Liver (tissue), 8 donors: ENCODE measurements at regions not wholly inside any gene's neighbourhood (a gene's known extent, or its start where the extent isn't known, plus 50 kb on each side); places are given as distances from the start of the nearest gene placed in this dataset.

Experiments
- DNase-seq: peaks from one replicate; pipeline ENCODE4 v3.0.0-alpha.2; 2017; ENCODE audit warnings: low spot score
- H3K27ac ChIP-seq, 2 donors: one replicate each; pipeline ENCODE4 v1.7.0; 2013; ENCODE audit warnings: inconsistent platforms in 2 of 2, low read length in 2 of 2, control low read depth in 1 of 2, low read depth in 1 of 2, mild to moderate bottlenecking in 1 of 2
- H3K27me3 ChIP-seq, 4 donors: one replicate each; pipeline versions ENCODE4 v1.6.1 to v1.7.0; 2013; ENCODE audit warnings: low read length in 3 of 4, inconsistent platforms in 1 of 4, mild to moderate bottlenecking in 1 of 4, moderate library complexity in 1 of 4; ENCODE audit not compliant: control insufficient read depth in 4 of 4, insufficient read depth in 4 of 4
- H3K36me3 ChIP-seq, 4 donors: one replicate each; pipeline versions ENCODE4 v1.6.1 to v1.7.0; 2013; ENCODE audit warnings: low read length in 3 of 4, mild to moderate bottlenecking in 3 of 4, low read depth in 1 of 4, moderate library complexity in 1 of 4; ENCODE audit not compliant: control insufficient read depth in 4 of 4, insufficient read depth in 3 of 4
- H3K4me1 ChIP-seq, 4 donors: one replicate each; pipeline versions ENCODE4 v1.6.1 to v1.7.0; 2013; ENCODE audit warnings: low read length in 3 of 4, mild to moderate bottlenecking in 3 of 4, moderate library complexity in 1 of 4; ENCODE audit not compliant: control insufficient read depth in 4 of 4, insufficient read depth in 4 of 4
- H3K4me3 ChIP-seq, 3 donors: one replicate each; pipeline versions ENCODE4 v1.6.1 to v1.7.0; 2013; ENCODE audit warnings: low read length in 3 of 3, control low read depth in 1 of 3, low read depth in 1 of 3, mild to moderate bottlenecking in 1 of 3
- H3K9ac ChIP-seq, 2 donors: one replicate each; pipeline ENCODE4 v1.7.0; 2013; ENCODE audit warnings: low read length in 2 of 2, mild to moderate bottlenecking in 2 of 2, moderate library complexity in 2 of 2, control low read depth in 1 of 2, low read depth in 1 of 2
- H3K9me3 ChIP-seq, 4 donors: one replicate each; pipeline versions ENCODE4 v1.6.1 to v1.7.0; 2013; ENCODE audit warnings: low read length in 3 of 4; ENCODE audit not compliant: control insufficient read depth in 4 of 4
- ATF3 ChIP-seq: IDR thresholded peaks from 2 replicates; pipeline ENCODE4 v1.6.1; 2016; ENCODE audit warnings: antibody characterized with exemption
- CTCF ChIP-seq: fragments of 150-350 bp; IDR thresholded peaks from 2 replicates; pipeline ENCODE4 v1.5.1; 2017; ENCODE audit warnings: improper control_type of control experiment, low read depth, low read length; ENCODE audit not compliant: missing input control
- EGR1 ChIP-seq, 2 donors: IDR thresholded peaks; 2 replicates each; pipeline ENCODE4 v1.6.1; 2016 to 2018; ENCODE audit warnings: antibody characterized with exemption in 2 of 2, low read depth in 2 of 2
- FOXA1 ChIP-seq: IDR thresholded peaks from 2 replicates; pipeline ENCODE4 v1.6.1; 2016; ENCODE audit warnings: antibody characterized with exemption
- FOXA2 ChIP-seq: IDR thresholded peaks from 2 replicates; pipeline ENCODE4 v1.6.1; 2016; ENCODE audit warnings: antibody characterized with exemption
- GABPA ChIP-seq, 2 donors: IDR thresholded peaks in 1 of 2; conservative IDR thresholded peaks in 1 of 2; 2 replicates each; pipeline ENCODE4 v1.6.1; 2016; ENCODE audit warnings: antibody characterized with exemption in 2 of 2, mild to moderate bottlenecking in 1 of 2, moderate library complexity in 1 of 2
- HNF4A ChIP-seq, 2 donors: conservative IDR thresholded peaks; 2 replicates each; pipeline ENCODE4 v1.6.1; 2016; ENCODE audit warnings: antibody characterized with exemption in 2 of 2, mild to moderate bottlenecking in 2 of 2
- HNF4G ChIP-seq: IDR thresholded peaks from 2 replicates; pipeline ENCODE4 v1.6.1; 2016; ENCODE audit warnings: antibody characterized with exemption
- MAX ChIP-seq: IDR thresholded peaks from 2 replicates; pipeline ENCODE4 v1.6.1; 2016; ENCODE audit warnings: antibody characterized with exemption
- NR2F2 ChIP-seq: IDR thresholded peaks from 2 replicates; pipeline ENCODE4 v1.6.1; 2016; ENCODE audit warnings: antibody characterized with exemption
- RAD21 ChIP-seq, 2 donors: IDR thresholded peaks; 2 replicates each; pipeline ENCODE4 v1.6.1; 2016; ENCODE audit warnings: antibody characterized with exemption in 2 of 2, mild to moderate bottlenecking in 2 of 2
- REST ChIP-seq: IDR thresholded peaks from 2 replicates; pipeline ENCODE4 v1.6.1; 2016; ENCODE audit warnings: antibody characterized with exemption, mild to moderate bottlenecking
- RXRA ChIP-seq, 2 donors: IDR thresholded peaks; 2 replicates each; pipeline ENCODE4 v1.6.1; 2017 to 2018; ENCODE audit warnings: antibody characterized with exemption in 2 of 2, mild to moderate bottlenecking in 1 of 2
- TAF1 ChIP-seq: conservative IDR thresholded peaks from 2 replicates; pipeline ENCODE4 v1.6.1; 2016; ENCODE audit warnings: antibody characterized with exemption, mild to moderate bottlenecking
- YY1 ChIP-seq: IDR thresholded peaks from 2 replicates; pipeline ENCODE4 v1.6.1; 2016; ENCODE audit warnings: antibody characterized with exemption, mild to moderate bottlenecking
- ZBTB33 ChIP-seq: IDR thresholded peaks from 2 replicates; pipeline ENCODE4 v1.6.1; 2016; ENCODE audit warnings: antibody characterized with exemption
- WGBS: extraction: QIAGEN DNeasy Blood & Tissue Kit; methylation state at CpG from one replicate; pipeline ENCODE4 v1.1.7; 2013; 5-methylcytosine and 5-hydroxymethylcytosine counted together
- donor health status: healthy.
- donor health status: healthy.
- donor health status: healthy.
- donor health status: healthy.
- donor health status: healthy.

GRCh38 chr13:73975767-73976166, 158.4 kb downstream of the KLF12 start:
- Histone ChIP-seq H3K36me3 (no peaks in the 10 kb centered on the region), H3K4me1 (peaks cover 1 to 24% (median 7%) of the 10 kb centered on the region in 4 donors), H3K27ac (no peak overlapping the region), H3K9ac (no peak overlapping the region), H3K9me3 (no peaks in the 10 kb centered on the region), H3K4me3 (no peak overlapping the region), H3K27me3 (no peaks in the 10 kb centered on the region)
- WGBS, result 98% methylated on average over 4 of the region's 4 CpGs
- TF ChIP-seq FOXA2, result no peak
- TF ChIP-seq EGR1 (IDR thresholded peaks at IDR 0.05; ENCODE audit: low read depth in 2 of 2), result no peak
- no peak for TF ChIP-seq CTCF
- TF ChIP-seq RAD21 (IDR thresholded peaks at IDR 0.05), result no peak
- no peak for TF ChIP-seq YY1
- no peak for TF ChIP-seq FOXA1
- no peak for TF ChIP-seq RXRA (IDR thresholded peaks at IDR 0.05)
- TF ChIP-seq ZBTB33, result no peak
- DNase-seq, result no peak

GRCh38 chr13:73974051-73974450, 160.2 kb downstream of the KLF12 start:
- TF ChIP-seq EGR1 (IDR thresholded peaks at IDR 0.05; ENCODE audit: low read depth in 2 of 2), result no peak
- TF ChIP-seq TAF1, result no peak
- TF ChIP-seq RXRA (IDR thresholded peaks at IDR 0.05), result no peak
- no peak for TF ChIP-seq FOXA1
- TF ChIP-seq MAX, result no peak
- TF ChIP-seq YY1, result no peak
- no peak for TF ChIP-seq ZBTB33
- TF ChIP-seq ATF3, result no peak
- TF ChIP-seq HNF4A (conservative IDR thresholded peaks at IDR 0.05), result no peak
- no peak for TF ChIP-seq HNF4G
- TF ChIP-seq NR2F2, result no peak
- no peak for TF ChIP-seq GABPA (IDR thresholded peaks at IDR 0.05 in 1 of 2, conservative IDR thresholded peaks at IDR 0.05 in 1 of 2)
- TF ChIP-seq RAD21 (IDR thresholded peaks at IDR 0.05), result no peak
- TF ChIP-seq REST, result no peak
- no peak for TF ChIP-seq FOXA2
- no peak for TF ChIP-seq CTCF
- Histone ChIP-seq H3K27ac (no peak overlapping the region), H3K4me1 (peaks cover 1 to 29% (median 10%) of the 10 kb centered on the region in 4 donors), H3K36me3 (no peaks in the 10 kb centered on the region), H3K9ac (no peak overlapping the region), H3K27me3 (no peaks in the 10 kb centered on the region), H3K9me3 (no peaks in the 10 kb centered on the region), H3K4me3 (no peak overlapping the region)
- DNase-seq, result no peak
- 91% methylated on average over 2 of the region's 2 CpGs for WGBS
